ENCODE measurements at regions not wholly inside any gene's neighbourhood (a gene's known extent, or its start where the extent isn't known, plus 50 kb on each side); places are given as distances from the start of the nearest gene placed in this dataset.
"Not testable (repeated sequence)": the region's sequence is repeated elsewhere in the genome, so short reads cannot be mapped to it uniquely, and the experiment has no call there.

DNA sequence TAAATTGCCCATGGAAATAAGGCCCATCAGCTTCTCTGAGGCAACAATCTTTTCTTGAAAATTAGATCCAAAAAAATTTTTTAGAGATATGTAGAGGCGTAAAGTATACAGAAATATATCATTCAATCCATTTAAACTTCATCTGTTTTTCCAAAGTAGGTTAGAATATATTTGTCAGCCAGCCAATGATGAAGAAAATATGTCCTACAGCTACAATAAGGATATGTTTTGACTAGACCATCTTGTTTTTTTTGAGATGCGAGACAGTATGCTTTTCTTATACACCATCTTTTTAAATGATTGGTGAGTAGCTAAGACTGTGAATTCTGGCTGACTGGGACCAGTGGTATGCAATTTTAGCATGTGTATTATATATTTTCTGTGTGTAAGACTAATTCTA, 630.4 kb upstream of the CNTN5 start:
- Histone ChIP-seq H3K27me3 (replicated peaks in 1 of 7) (no peaks in the 10 kb centered on the region), H3K27ac (no peak overlapping the region), H3K9me3 (peaks cover 0 to 6% (median 0%) of the 10 kb centered on the region in 8 donors), H3K36me3 (no peaks in the 10 kb centered on the region), H3K4me3 (no peak overlapping the region), H3K4me1 (no peaks in the 10 kb centered on the region)
- no peak for TF ChIP-seq POLR2A (IDR thresholded peaks at IDR 0.05)
- TF ChIP-seq, protein P1, sequence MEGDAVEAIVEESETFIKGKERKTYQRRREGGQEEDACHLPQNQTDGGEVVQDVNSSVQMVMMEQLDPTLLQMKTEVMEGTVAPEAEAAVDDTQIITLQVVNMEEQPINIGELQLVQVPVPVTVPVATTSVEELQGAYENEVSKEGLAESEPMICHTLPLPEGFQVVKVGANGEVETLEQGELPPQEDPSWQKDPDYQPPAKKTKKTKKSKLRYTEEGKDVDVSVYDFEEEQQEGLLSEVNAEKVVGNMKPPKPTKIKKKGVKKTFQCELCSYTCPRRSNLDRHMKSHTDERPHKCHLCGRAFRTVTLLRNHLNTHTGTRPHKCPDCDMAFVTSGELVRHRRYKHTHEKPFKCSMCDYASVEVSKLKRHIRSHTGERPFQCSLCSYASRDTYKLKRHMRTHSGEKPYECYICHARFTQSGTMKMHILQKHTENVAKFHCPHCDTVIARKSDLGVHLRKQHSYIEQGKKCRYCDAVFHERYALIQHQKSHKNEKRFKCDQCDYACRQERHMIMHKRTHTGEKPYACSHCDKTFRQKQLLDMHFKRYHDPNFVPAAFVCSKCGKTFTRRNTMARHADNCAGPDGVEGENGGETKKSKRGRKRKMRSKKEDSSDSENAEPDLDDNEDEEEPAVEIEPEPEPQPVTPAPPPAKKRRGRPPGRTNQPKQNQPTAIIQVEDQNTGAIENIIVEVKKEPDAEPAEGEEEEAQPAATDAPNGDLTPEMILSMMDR (IDR thresholded peaks at IDR 0.05 in 8 of 11, conservative IDR thresholded peaks at IDR 0.05 in 3 of 11) = no peak
- TF ChIP-seq POLR2AphosphoS5 (IDR thresholded peaks at IDR 0.05) = no peak
- 73 to 94% (median 86%) methylated on average over 2 of the region's 2 CpGs for WGBS, 5 donors
- no peak for DNase-seq
- intact Hi-C loops (cut with DNase I; ENCODE audit: low total_unique reads) = no loop called here

DNA sequence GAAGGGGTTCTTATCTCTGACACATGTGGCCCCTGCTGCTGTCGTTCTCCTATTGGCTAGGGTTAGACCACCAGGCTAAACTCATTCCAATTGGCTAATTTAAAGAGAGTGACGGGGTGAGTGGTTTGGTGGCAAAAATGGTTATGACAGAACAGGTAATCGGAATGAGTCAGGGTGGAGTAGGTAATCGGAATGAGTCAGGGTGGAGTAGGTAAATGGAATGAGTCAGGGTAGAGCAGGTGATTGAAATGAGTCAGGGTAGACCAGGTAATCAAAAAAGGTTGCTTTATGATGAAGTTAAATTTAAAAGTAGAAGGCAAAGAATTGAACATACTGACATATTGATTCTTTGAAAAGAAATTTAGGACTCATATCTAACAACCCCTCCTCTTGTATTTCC, 626.2 kb upstream of the CNTN5 start:
- H3K27me3 ChIP-seq (replicated peaks in 1 of 7); H3K4me1 ChIP-seq; H3K4me3 ChIP-seq; H3K27ac ChIP-seq; intact Hi-C loops (cut with DNase I; ENCODE audit: low total_unique reads); H3K36me3 ChIP-seq; H3K9me3 ChIP-seq; DNase-seq: not testable (repeated sequence)
- 80 to 94% (median 85%) methylated on average over 4 of the region's 4 CpGs for WGBS, 5 donors

- H3K36me3 ChIP-seq = no peaks in the 10 kb centered on the region
- DNase-seq = no peak
- H3K4me3 ChIP-seq = no peak overlapping the region
Measured at GRCh38 chr11:98398508-98398907, 622.2 kb upstream of the CNTN5 start.

DNA sequence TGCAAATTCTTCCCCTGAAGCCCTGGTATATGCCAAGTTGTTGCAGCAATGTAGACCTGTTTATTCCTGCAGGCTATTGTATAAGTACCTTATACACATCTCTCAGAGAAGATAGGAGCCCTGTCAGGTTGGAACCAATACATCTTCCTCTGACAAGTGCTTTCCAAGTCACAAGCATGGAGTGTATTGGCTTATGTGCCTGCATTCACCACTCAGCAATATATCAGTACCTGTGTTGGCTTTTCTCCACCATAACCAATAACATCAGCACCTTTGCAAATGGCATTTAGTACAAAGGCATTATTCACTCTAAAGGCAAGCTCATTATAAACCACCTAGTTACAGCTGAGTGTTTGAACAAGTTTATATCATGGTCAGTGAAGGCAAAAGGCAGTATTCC, 611.7 kb upstream of the CNTN5 start:
- H3K4me3 ChIP-seq = no peak overlapping the region
- no peaks in the 10 kb centered on the region for H3K9me3 ChIP-seq
- no peaks in the 10 kb centered on the region for H3K27me3 ChIP-seq (replicated peaks in 1 of 7)
- no peaks in the 10 kb centered on the region for H3K36me3 ChIP-seq
- TF ChIP-seq, protein P1 (IDR thresholded peaks at IDR 0.05 in 8 of 11, conservative IDR thresholded peaks at IDR 0.05 in 3 of 11) = no peak
- TF ChIP-seq POLR2AphosphoS5 (IDR thresholded peaks at IDR 0.05) = no peak
- no peak for TF ChIP-seq POLR2A (IDR thresholded peaks at IDR 0.05)
- DNase-seq = no peak
- intact Hi-C loops (cut with DNase I; ENCODE audit: low total_unique reads) = no loop called here
- H3K4me1 ChIP-seq = no peaks in the 10 kb centered on the region
- no peak overlapping the region for H3K27ac ChIP-seq

More at GRCh38 chr11:98398508-98398907, 622.2 kb upstream of the CNTN5 start:
- intact Hi-C loops (cut with DNase I; ENCODE audit: low total_unique reads) = no loop called here
- TF ChIP-seq, protein P1 (IDR thresholded peaks at IDR 0.05 in 8 of 11, conservative IDR thresholded peaks at IDR 0.05 in 3 of 11) = no peak
- TF ChIP-seq POLR2AphosphoS5 (IDR thresholded peaks at IDR 0.05) (no peak), POLR2A (IDR thresholded peaks at IDR 0.05) (no peak)
- Histone ChIP-seq H3K4me1 (no peaks in the 10 kb centered on the region), H3K27me3 (replicated peaks in 1 of 7) (no peaks in the 10 kb centered on the region), H3K9me3 (peaks cover 0 to 7% (median 0%) of the 10 kb centered on the region in 8 donors), H3K27ac (no peak overlapping the region)

- WGBS, 5 donors = 60 to 77% (median 64%) methylated on average over 3 of the region's 3 CpGs
- intact Hi-C loops (cut with DNase I; ENCODE audit: low total_unique reads) = no loop called here
- no peak overlapping the region for H3K4me3 ChIP-seq
- DNase-seq = no peak
- TF ChIP-seq POLR2AphosphoS5 (IDR thresholded peaks at IDR 0.05) (no peak), POLR2A (IDR thresholded peaks at IDR 0.05) (no peak)
- TF ChIP-seq, protein P1 (IDR thresholded peaks at IDR 0.05 in 8 of 11, conservative IDR thresholded peaks at IDR 0.05 in 3 of 11) = no peak
- H3K4me1 ChIP-seq = no peaks in the 10 kb centered on the region
- H3K27me3 ChIP-seq (replicated peaks in 1 of 7) = no peaks in the 10 kb centered on the region
- peaks cover 0 to 4% (median 0%) of the 10 kb centered on the region in 8 donors for H3K9me3 ChIP-seq
- no peaks in the 10 kb centered on the region for H3K36me3 ChIP-seq
- no peak overlapping the region for H3K27ac ChIP-seq
Measured at GRCh38 chr11:98411777-98412176, 609.0 kb upstream of the CNTN5 start.
